ELR (cell line): ENCODE measurements at regions not wholly inside any gene's neighbourhood (a gene's known extent, or its start where the extent isn't known, plus 50 kb on each side); places are given as distances from the start of the nearest gene placed in this dataset.

Experiments used
- DNase-seq: peaks from one replicate; pipeline ENCODE4 v3.0.0-alpha.2; 2015; ENCODE audit warnings: low read depth

DNA sequence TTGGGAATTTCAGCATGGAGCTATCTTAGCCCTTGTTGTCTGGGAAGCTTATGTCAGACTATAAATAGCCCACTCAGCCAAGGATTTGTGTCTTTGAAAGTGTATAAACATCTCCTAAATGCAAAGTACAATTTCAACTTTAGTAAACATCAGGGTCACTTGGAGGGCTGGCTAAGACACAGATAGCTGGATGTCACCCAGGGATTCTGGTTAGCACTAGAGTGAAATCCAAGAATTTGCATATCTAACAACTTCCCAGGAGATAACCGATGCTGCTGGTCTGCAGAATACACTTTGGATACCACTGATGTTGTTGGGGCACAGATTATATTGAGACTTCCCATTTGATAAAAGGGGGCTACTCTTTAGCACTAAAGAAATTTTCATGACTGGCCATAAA, 130.9 kb downstream of the PAX1 start:
- DNase-seq = no peak

DNA sequence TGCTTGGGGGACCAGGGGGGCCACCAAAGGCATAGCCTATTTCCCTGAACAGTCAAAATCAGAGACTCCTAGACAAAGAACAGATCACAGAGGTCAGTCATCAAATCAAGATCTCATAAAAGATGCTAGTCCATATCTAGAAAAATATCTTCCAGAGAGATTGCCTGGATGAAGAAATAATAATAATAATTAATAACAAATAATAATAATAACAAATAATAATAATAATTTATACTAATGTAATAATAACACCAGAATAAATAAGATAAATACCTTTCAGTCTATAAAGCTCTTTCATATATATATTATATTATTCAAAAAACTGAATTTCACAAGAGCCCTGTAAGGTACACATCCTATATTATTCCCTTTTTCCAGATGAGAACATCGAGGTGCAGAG, 129.6 kb downstream of the PAX1 start:
- no peak for DNase-seq

DNA sequence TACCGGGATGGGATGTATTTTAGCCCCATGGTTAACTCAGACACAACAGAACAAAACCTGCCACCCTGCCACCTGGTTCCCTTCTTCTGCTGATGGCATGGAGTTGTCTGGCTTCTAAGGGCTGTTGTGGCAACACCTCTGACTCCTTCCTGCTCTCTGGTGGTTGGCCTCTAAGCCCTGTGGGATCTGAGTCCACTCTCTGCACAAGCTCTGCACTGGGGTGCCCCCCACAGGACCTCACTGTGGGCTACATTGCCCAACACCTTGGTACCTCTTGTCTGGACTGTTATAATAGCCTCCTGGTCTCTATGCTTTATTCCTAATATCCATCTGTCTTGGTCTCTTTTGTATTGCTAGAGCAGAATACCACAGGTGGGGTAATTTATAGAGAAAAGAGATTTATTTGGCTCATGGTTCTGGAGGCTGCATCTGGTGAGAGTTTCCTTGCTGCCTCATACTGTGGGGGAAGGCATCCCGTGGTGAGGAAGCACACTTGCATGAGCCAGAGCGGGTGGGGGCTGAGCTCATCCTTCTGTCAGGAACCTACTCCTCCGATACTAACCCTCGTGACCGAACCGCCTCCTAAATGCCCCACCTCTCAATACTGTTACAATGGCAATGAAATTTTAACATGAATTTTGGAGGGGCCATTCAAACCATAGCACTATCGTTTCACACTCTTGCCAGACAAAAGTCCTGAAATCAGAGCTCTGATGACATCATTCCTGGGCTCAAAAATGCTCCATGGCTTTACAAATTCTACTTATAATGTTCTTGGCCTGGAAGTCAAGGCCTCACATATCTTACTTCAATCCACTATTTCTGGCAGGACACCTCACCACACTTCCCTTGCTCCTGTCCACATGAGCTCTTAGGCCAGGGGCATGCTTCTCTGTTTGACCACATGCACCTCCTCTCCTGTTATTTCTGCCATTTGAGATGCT, 127.2 kb downstream of the PAX1 start:
- DNase-seq = no peak

DNA sequence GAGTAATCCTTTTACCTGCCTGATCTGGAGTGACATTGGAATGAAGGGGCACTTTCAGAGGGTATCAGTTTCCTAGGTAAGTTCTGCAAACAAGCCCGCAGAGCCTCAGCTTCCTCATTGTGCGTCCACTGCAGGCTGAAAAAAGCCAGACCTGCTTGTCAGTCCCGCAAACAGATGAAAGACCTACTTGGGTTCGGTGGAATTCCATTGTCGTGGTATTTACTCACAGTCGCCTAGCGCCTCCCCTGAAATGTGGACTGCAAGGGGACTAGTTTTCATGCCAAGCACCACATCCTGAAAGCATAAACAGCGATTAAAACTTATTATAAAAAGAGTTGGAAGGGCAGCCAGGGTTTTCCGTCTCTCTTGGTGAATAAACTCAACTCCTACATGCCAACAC, 121.5 kb downstream of the PAX1 start:
- no peak for DNase-seq

DNA sequence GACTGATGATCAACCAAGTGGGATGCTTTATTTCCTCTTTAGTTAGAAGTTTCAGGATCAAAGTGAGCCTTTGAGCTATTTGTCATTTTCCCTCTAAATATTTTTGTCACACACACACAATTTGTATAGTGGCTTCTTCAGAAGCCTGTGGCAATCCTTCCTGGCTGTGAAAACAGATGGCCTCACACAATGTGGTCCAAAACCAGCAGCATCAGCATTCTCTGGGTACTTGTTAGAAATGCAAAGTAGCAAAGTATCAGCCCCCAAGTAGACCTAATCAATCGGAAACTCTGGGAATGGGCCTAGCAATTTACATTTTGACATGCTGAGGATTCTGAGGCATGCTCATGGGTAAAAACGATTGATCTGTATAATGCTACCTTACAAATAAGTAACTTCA, 115.9 kb downstream of the PAX1 start:
- DNase-seq = no peak

DNA sequence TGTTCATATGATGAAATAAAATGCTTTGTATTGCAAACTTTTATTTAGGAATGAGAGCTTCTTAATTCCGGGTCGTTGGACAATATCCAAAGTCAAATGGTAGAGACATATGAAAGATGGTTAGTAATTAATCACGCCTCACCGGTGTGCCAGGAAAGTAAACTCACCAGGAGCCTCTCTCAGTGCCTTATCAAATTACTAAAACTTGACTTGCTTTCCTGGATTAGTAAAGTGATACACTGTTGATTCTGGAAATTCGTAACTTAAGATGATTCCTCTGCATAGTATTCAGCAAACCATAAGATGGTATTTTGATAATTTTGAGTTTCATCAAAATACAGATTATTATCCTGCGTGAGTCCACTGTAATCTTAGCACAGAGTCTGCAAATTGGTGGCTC, 115.2 kb downstream of the PAX1 start:
- no peak for DNase-seq

DNA sequence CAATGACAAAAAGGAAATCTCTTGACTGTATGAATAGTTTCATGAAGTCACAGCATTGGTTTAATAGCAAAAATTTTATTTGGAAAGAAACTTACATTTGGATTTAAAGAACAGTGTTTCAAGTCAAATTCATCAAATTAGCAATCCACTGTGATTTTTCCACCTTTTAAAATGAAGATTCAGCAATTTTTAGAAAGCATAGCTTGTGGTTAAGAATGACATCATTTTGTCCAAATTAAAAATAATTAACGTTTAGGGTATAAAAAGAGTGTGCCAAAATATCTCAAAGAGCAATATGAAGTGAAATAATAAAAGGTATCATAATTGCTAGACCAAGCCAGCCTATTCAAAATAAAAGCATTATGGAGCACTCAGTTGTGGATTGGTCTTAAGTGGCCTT, 114.6 kb downstream of the PAX1 start:
- DNase-seq = no peak

DNA sequence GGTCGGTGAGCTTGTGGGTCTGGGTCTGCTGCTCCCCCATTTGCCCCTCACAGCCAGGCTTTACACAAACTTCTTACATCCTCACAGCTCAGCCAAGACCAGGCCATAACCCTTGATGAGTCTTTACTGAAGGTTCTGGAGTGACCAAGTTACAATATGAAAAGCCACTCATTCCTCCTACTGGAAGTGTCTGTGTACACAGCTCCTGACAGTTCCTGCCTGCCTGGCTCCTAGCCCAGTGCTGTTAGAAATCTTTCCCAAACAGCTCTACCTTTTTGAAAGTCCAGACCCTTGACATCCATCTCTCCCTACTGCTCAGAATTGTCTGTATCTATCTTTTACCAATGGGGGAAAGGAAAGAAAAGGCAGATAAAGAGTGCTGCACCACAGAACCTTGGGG, 106.9 kb downstream of the PAX1 start:
- no peak for DNase-seq

DNA sequence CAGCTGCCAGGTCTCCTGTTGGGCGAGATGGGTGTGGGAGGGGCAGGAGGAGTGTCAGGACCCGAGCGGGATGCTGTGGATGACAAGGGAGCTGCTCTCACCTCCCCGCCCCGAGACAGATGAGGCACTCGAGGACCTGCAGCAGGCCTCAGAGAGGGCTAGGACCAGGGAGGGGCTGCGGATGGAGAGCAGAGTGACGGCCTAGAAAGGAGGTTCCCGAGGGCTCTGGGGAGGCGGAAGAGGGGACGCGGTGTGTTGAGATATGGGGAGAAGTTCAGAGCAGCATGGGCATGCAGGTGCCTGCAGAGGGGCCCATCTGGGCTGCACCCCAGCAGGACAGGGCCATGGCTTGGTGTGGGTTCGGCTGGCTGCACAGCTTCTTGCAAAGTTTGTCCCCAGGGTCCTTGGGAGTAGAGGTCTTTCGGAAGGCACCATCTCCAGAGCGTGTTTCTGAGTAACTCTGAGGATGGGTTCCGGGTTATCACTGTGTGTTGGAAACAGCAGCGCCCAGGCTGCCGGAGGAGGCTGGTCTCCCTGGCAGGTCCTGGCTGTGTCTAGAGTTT, 104.6 kb downstream of the PAX1 start:
- no peak for DNase-seq

DNA sequence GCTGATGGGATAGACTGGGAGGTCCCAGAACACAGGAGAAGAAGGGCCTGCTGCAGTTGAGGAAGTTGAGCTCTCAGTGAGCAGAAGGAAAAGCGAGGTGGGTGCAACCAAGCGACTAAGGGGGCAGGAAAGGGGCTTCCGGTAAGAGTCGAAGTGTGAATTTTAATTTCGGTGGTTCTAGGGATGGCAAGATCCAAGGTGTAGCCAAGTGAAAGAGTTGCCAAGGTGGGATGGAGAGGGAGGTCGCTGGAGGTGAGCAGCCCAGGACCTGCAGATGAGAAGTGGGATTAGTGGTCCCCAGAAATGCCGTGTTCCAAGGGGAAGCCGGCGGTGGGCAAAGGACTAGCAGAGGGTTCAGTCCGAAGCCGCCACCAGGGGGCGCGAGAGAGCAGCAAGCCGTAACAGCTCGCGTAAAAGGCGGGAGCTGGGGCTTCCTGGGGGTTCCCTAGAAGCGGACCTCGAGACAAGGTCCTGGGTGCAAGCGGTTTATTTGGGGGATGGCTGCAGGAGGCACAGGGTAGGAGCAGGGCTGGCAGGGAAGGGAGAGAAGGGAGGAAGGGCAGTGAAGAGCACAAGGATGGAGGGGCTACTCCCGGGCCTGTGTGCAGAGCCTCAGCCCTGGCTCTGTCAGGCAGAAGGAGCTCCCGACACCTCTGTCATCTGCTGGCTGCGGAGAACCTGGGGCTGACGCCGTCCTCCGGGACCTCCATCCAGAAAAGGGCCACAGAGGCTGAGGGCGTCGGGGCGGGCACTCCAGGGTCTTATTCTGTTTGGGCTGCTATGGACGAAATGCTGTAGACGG, 103.6 kb downstream of the PAX1 start:
- DNase-seq = no peak

DNA sequence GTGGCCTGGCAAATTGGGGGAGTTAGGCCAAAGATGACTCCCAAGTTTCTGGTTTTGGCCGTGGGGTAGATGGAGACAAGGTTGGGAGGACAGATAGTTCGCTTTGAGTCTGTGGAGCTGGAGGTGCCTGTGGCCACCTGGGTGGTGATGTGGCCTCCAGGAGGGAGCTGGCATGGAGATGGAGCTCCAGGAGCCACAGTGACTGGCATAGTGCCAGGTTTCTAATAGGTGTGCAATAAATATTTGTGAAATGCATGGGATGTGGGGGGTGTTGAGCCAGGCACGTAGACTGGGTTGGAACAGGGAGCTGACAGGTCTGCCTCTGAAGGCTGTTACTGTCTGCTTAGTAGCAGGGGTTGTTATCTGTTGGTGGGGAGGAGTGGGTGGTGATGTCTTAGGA, 102.7 kb downstream of the PAX1 start:
- no peak for DNase-seq

DNA sequence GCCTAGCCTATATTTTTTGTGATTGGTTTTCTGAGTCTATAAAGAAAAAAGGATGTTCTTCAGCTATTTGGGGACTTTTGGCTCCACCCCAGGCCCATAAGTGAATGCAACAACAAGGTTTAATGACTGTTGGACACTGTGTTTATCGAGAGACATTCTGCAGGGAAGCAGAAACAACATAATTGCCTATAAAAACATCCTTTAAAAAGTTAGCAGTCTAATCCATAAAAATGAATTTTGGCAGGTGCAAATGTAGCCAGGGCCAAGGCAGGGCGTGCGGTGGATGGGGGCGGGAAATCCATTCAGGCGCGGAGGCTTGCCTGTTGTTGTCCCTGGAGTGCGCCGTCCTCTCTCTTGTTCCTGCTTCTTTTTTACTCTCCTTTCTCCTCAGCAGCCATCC, 99.3 kb downstream of the PAX1 start:
- DNase-seq = no peak

DNA sequence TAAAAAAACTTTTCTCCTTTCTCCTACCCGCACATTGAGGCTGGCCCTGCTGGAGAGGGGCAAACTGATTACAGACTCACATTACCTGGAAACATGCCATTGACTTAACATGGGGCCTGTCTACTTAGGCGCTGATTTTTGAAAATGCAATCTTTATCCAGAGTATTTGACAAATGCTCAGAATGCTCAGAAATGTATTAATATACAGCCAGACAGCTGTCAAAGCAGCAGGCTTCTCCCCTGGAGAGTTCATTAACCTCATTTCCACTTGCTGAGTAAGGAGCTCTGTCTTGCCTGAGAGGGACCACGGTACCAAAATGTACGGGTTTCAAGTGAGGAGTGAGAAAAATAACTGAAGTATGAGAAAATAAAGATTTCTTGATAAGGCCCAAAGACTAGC, 95.7 kb downstream of the PAX1 start:
- no peak for DNase-seq

DNA sequence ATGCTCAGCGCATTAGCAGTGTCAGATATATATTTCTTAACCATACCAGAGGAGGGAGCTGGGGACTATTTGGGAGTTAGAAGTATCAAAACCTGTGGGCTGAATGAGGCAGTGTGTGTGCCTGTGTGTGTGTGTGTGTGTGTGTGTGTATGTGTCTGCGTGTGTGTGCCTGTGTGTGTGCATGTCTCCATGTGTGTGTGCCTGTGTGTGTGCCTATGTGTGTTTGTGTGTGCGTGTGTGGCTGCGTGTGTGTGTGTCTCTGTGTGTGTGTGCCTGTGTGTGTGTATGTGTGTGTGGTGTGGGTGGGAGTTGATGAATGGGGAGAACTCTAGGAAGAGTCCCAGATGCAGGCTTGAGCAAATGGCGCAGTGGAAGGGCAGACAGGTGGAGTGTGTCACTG, 92.9 kb downstream of the PAX1 start:
- no peak for DNase-seq

DNA sequence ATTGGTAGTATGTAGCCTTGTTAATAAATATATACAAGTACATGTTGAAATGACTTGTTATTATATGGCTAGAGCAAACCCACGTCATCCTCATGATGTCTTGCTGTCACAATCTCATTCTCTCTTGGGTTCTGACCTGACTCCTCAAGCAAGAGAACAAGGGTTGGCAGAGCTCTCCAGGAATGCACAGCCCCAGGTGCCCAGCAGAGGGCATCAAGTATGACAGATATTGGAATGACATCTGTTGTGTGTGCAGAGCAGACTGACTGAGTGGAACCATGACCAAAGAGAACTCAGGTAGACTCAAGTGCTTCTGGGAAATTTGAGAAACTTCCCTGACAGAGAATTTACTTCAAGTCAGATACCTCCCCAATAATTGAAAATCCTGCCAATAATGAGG, 90.6 kb downstream of the PAX1 start:
- no peak for DNase-seq

DNA sequence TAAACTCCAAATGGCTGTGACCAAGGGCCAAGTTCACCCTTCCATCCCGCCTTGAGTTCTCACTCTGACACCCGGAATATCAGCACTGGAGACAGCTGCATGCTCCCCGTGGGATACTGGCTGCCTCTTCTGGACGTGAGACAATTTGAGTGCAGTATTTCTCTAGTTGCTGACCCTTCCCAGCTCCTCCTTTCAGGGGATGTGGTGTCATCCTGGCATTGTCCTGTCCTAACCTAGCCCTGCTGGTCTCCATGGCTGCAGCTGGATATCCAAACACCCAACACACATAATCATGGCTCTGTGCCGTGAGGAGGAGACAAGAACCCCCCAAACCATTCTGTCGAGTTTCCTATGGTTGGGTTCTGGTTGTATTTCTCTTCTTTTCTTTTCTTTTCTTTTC, 82.6 kb downstream of the PAX1 start:
- DNase-seq = no peak

DNA sequence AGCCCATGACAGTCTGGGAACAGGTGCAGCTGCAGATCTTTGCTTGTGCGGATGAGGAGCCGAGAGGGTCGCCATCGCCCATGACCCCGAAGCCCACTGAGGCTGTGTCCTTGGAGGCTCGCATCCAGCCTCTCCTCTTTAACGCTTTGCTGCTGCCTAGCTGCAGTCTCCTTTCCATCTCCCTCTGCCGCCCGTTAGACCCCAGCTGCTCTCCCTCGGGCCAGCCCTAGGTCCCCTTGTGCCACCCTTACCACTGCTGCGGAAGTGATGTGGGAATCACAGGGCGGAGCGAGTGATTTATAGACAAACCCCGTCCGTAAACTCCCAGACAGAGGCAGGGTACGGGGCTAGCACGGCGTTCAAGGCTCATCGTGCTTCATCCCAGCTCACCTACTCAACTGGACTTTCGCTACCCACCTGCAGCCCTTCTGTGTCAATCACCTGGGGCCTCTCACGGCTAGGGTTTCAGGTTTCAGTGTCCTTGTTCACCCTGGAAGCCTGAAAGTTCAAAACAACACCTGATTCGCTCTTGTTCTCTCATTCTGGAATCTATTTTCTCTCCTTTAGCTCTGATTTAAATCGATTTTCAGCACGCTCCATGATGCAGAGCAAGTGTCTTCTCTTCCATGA, 76.1 kb downstream of the PAX1 start:
- no peak for DNase-seq

DNA sequence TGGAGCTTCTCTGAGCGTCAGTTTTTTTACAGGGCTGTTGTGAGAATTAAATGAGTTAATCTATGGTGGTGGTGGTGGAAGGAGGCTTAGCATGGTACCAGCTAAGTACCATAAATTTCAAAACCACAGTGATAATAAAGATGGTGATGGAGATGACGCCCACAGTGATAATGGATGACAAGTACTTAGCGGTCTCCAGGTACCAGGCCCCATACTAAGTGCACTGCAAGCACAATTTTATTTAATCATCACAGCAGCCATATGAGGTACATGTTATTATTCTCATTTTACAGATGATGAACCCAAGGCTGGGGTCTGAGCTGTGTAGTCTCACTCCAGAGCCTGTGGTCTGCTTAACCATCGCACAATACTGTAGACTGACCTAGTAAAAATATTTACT, 75.1 kb downstream of the PAX1 start:
- no peak for DNase-seq
